ENCODE measurements at regions not wholly inside any gene's neighbourhood (a gene's known extent, or its start where the extent isn't known, plus 50 kb on each side); places are given as distances from the start of the nearest gene placed in this dataset.
"Not testable (repeated sequence)": the region's sequence is repeated elsewhere in the genome, so short reads cannot be mapped to it uniquely, and the experiment has no call there.

- no peak for TF ChIP-seq CTCF (IDR thresholded peaks at IDR 0.05; ENCODE audit: poor library complexity, severe bottlenecking)
- Histone ChIP-seq H3K27ac (ENCODE audit: poor library complexity, severe bottlenecking) (no peak overlapping the region), H3K27me3 (ENCODE audit: insufficient read depth, poor library complexity, severe bottlenecking) (no peaks in the 10 kb centered on the region), H3K4me3 (ENCODE audit: severe bottlenecking) (no peak overlapping the region), H3K4me1 (ENCODE audit: insufficient read depth, poor library complexity, severe bottlenecking) (no peaks in the 10 kb centered on the region), H3K36me3 (ENCODE audit: low read depth) (no peaks in the 10 kb centered on the region), H3K9me3 (ENCODE audit: severe bottlenecking) (no peaks in the 10 kb centered on the region)
- DNase-seq (ENCODE audit: low spot score) (no peak), ATAC-seq (ENCODE audit: low read depth) (peak; percentile 65; the same call in 2 of the 3 replicates)
These were observed 777.0 kb downstream of the PLA2G4A start for GRCh38 chr1:187605736-187606135.

DNA sequence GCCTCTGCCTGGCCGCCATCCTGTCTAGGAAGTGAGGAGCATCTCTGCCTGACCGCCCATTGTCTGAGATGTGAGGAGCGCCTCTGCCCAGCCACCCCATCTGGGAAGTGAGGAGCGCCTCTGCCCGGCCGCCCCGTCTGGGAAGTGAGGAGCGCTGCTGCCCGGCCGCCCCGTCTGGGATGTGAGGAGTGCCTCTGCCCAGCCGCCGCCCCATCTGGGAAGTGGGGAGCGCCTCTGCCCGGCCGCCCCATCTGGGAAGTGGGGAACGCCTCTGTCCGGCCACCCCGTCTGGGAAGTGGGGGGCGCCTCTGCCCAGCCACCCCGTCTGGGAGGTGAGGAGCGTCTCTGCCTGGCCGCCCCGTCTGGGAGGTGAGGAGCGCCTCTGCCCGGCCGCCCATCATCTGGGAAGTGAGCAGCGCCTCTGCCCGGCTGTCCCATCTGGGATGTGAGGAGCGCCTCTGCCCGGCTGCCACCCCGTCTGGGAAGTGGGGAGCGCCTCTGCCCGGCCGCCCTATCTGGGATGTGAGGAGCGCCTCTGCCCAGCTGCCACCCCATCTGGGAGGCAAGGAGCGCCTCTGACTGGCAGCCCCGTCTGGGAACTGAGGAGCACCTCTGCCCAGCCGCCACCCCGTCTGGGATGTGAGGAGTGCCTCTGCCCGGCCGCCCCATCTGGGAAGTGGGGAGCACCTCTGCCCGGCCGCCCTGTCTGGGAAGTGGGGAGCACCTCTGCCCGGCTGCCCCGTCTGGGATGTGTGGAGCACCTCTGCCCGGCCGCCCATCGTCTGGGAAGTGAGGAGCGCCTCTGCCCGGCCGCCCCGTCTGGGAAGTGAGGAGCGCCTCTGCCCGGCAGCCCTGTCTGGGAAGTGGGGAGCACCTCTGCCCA lies 787.3 kb downstream of the PLA2G4A start:
- H3K4me3 ChIP-seq (ENCODE audit: severe bottlenecking); H3K36me3 ChIP-seq (ENCODE audit: low read depth); H3K27me3 ChIP-seq (ENCODE audit: insufficient read depth, poor library complexity, severe bottlenecking); H3K27ac ChIP-seq (ENCODE audit: poor library complexity, severe bottlenecking); H3K4me1 ChIP-seq (ENCODE audit: insufficient read depth, poor library complexity, severe bottlenecking); ATAC-seq (ENCODE audit: low read depth); DNase-seq (ENCODE audit: low spot score); H3K9me3 ChIP-seq (ENCODE audit: severe bottlenecking): not testable (repeated sequence)

- not testable (repeated sequence) for H3K9me3 ChIP-seq (ENCODE audit: severe bottlenecking); H3K4me3 ChIP-seq (ENCODE audit: severe bottlenecking); H3K36me3 ChIP-seq (ENCODE audit: low read depth); H3K27me3 ChIP-seq (ENCODE audit: insufficient read depth, poor library complexity, severe bottlenecking); H3K27ac ChIP-seq (ENCODE audit: poor library complexity, severe bottlenecking); ATAC-seq (ENCODE audit: low read depth); DNase-seq (ENCODE audit: low spot score); H3K4me1 ChIP-seq (ENCODE audit: insufficient read depth, poor library complexity, severe bottlenecking)
These were observed 788.1 kb downstream of the PLA2G4A start for GRCh38 chr1:187616830-187617229.

DNA sequence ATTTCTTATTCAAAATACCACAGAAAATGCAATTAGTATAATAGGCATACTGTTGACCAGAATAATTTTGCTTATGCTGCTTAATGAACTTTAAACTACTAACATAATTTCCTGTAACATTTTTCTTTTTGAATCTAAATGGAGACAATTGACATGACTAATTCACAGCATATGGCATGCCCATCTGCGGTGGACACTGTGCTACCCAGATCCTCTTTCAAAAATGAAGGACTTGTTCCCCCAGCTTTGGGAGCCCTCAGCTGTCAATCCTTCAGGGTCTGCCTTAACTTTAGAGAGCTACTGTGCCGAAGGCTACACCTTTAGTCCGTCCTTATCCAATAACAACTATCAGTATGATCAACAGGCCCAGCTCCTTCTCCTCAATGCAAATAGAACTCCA lies 789.0 kb downstream of the PLA2G4A start:
- Histone ChIP-seq H3K27ac (ENCODE audit: poor library complexity, severe bottlenecking) (no peak overlapping the region), H3K4me1 (ENCODE audit: insufficient read depth, poor library complexity, severe bottlenecking) (no peaks in the 10 kb centered on the region), H3K4me3 (ENCODE audit: severe bottlenecking) (no peak overlapping the region), H3K9me3 (ENCODE audit: severe bottlenecking) (no peaks in the 10 kb centered on the region), H3K27me3 (ENCODE audit: insufficient read depth, poor library complexity, severe bottlenecking) (no peaks in the 10 kb centered on the region), H3K36me3 (ENCODE audit: low read depth) (no peaks in the 10 kb centered on the region)
- no peak for TF ChIP-seq CTCF (IDR thresholded peaks at IDR 0.05; ENCODE audit: poor library complexity, severe bottlenecking)
- ATAC-seq (ENCODE audit: low read depth) (no peak), DNase-seq (ENCODE audit: low spot score) (no peak)

- DNase-seq (ENCODE audit: low spot score) (no peak), ATAC-seq (ENCODE audit: low read depth) (no peak)
- no peak for TF ChIP-seq CTCF (IDR thresholded peaks at IDR 0.05; ENCODE audit: poor library complexity, severe bottlenecking)
- H3K27me3 ChIP-seq (ENCODE audit: insufficient read depth, poor library complexity, severe bottlenecking): no peaks in the 10 kb centered on the region
- no peak overlapping the region for H3K27ac ChIP-seq (ENCODE audit: poor library complexity, severe bottlenecking)
- no peaks in the 10 kb centered on the region for H3K36me3 ChIP-seq (ENCODE audit: low read depth)
- H3K4me3 ChIP-seq (ENCODE audit: severe bottlenecking): no peak overlapping the region
- no peaks in the 10 kb centered on the region for H3K4me1 ChIP-seq (ENCODE audit: insufficient read depth, poor library complexity, severe bottlenecking)
- H3K9me3 ChIP-seq (ENCODE audit: severe bottlenecking): no peaks in the 10 kb centered on the region
These were observed 790.4 kb downstream of the PLA2G4A start for GRCh38 chr1:187619175-187619574.

DNA sequence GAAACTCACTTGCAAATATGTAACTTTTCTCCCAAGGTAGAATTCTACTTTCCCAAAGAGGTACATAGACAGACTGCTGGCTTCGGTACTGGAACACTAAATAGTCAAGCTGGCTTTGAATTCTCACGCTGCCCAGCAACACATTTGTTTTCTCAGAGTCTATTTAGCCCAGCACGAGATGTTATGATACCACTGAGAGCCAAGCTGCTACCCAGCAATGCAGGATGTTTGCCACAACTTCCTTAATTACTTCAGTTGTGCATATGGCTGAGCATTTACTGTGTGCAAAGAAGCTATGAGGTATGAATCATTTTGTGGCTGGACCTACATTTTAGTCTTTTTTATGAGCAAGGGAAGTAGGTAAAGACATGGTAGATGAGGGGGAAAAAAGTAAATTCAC lies 793.2 kb downstream of the PLA2G4A start:
- Histone ChIP-seq H3K9me3 (ENCODE audit: severe bottlenecking) (no peaks in the 10 kb centered on the region), H3K27ac (ENCODE audit: poor library complexity, severe bottlenecking) (no peak overlapping the region), H3K4me3 (ENCODE audit: severe bottlenecking) (no peak overlapping the region), H3K27me3 (ENCODE audit: insufficient read depth, poor library complexity, severe bottlenecking) (no peaks in the 10 kb centered on the region), H3K36me3 (ENCODE audit: low read depth) (no peaks in the 10 kb centered on the region), H3K4me1 (ENCODE audit: insufficient read depth, poor library complexity, severe bottlenecking) (peaks cover 3% of the 10 kb centered on the region)
- DNase-seq (ENCODE audit: low spot score): no peak
- no peak for TF ChIP-seq CTCF (IDR thresholded peaks at IDR 0.05; ENCODE audit: poor library complexity, severe bottlenecking)
- ATAC-seq (ENCODE audit: low read depth): no peak; the same call in 2 of the 3 replicates
